HepG2 (cell line): ENCODE measurements at regions not wholly inside any gene's neighbourhood (a gene's known extent, or its start where the extent isn't known, plus 50 kb on each side); places are given as distances from the start of the nearest gene placed in this dataset.

Source experiments
- ATAC-seq: fragments of 200-7000 bp; cut with Tn5 transposase; 3 replicates; pipeline ENCODE4 v1.9.1; 2020; ENCODE audit warnings: mild to moderate bottlenecking, moderate library complexity
- BruUV-seq: library from RNA; stranded (reverse); fragments of 400-500 nt; replicated peaks from 2 replicates; lab custom pipeline; 2021; lab: Mats Ljungman, UMichigan
- CTCF ChIA-PET: fragments of 300-600 bp; formaldehyde crosslinking; extraction: SDS; loops from one replicate; lab custom pipeline; 2021; ENCODE audit warnings: low total read pairs, inconsistent platforms, low intra/inter-chr PET ratio; lab: Yijun Ruan, JAX
- POLR2A ChIA-PET: fragments of 350-600 bp; sonication (Branson Sonifier 250); formaldehyde crosslinking; loops from one replicate; lab custom pipeline; 2020; ENCODE audit warnings: antibody characterized with exemption, inconsistent platforms; lab: Yijun Ruan, JAX
- DNase-seq: peaks from one replicate; pipeline ENCODE4 v3.0.0-alpha.2; 2015; ENCODE audit warnings: low spot score
- FAIRE-seq: peaks from 3 replicates; lab custom pipeline; 2011; peaks lifted over from hg19 to GRCh38; lab: Jason Lieb, UNC
- H2AFZ ChIP-seq: one replicate; pipeline ENCODE4 v1.6.1; 2011; ENCODE audit warnings: low read length, inconsistent platforms
- H3K27ac ChIP-seq: fragments of 300-600 bp; 3 replicates; pipeline ENCODE4 v1.8.0; 2011; ENCODE audit warnings: mixed run types, mild to moderate bottlenecking, mixed read lengths, low read length, inconsistent platforms; ENCODE audit not compliant: insufficient read depth; ENCODE audit errors: extremely low read length
- H3K27me3 ChIP-seq, 2 experiments: fragments of 200-600 bp in 1 of 2; 2 replicates in 1 of 2; 3 replicates in 1 of 2; pipeline versions ENCODE4 v1.6.0 to v1.8.0; 2011; ENCODE audit warnings: low read length in 2 of 2, mild to moderate bottlenecking in 2 of 2, moderate library complexity in 2 of 2, inconsistent platforms in 1 of 2; ENCODE audit not compliant: insufficient read depth in 2 of 2, control insufficient read depth in 1 of 2
- H3K36me3 ChIP-seq, 2 experiments: fragments of 200-600 bp in 1 of 2; replicated peaks in 1 of 2; 2 replicates in 1 of 2; 3 replicates in 1 of 2; pipeline versions ENCODE4 v1.5.1 to v1.8.0; 2011; ENCODE audit warnings: low read length in 2 of 2, inconsistent platforms in 1 of 2; ENCODE audit not compliant: insufficient read depth in 2 of 2, control insufficient read depth in 1 of 2
- H3K4me1 ChIP-seq: 2 replicates; pipeline ENCODE4 v1.5.1; 2012; ENCODE audit warnings: low read length, inconsistent platforms; ENCODE audit not compliant: insufficient read depth
- H3K4me2 ChIP-seq: 2 replicates; pipeline ENCODE4 v1.6.0; 2011; ENCODE audit warnings: low read depth, low read length, inconsistent platforms
- H3K4me3 ChIP-seq, 3 experiments: fragments of 200-600 bp in 1 of 3; sonication (generic), shearing (Covaris generic) in 1 of 3; replicated peaks in 1 of 3; 2 replicates each; pipeline ENCODE4 v1.5.1; 2011 to 2016; ENCODE audit warnings: low read length in 3 of 3, inconsistent platforms in 2 of 3, low read depth in 2 of 3, mild to moderate bottlenecking in 2 of 3, control low read depth in 1 of 3, mixed read lengths in 1 of 3; ENCODE audit not compliant: insufficient read depth in 1 of 3
- H3K79me2 ChIP-seq: one replicate; pipeline ENCODE4 v1.6.1; 2011; ENCODE audit warnings: low read length, inconsistent platforms; ENCODE audit not compliant: insufficient read depth
- H3K9ac ChIP-seq: 2 replicates; pipeline ENCODE4 v1.6.0; 2011; ENCODE audit warnings: mild to moderate bottlenecking, low read depth, low read length, inconsistent platforms; ENCODE audit not compliant: insufficient read depth
- H3K9me3 ChIP-seq: 2 replicates; pipeline ENCODE4 v1.5.1; 2012; ENCODE audit warnings: mild to moderate bottlenecking, low read length
- H4K20me1 ChIP-seq: 2 replicates; pipeline ENCODE4 v1.6.0; 2011; ENCODE audit warnings: inconsistent platforms, mild to moderate bottlenecking, low read length, moderate library complexity; ENCODE audit not compliant: insufficient read depth
- HMG20A ChIP-seq: IDR thresholded peaks from 2 replicates; pipeline ENCODE4 v1.6.1; 2016; ENCODE audit warnings: borderline replicate concordance
- PLRG1 ChIP-seq: fragments of 450-650 bp; conservative IDR thresholded peaks from 2 replicates; pipeline ENCODE4 v1.6.1; 2016
- SATB2 ChIP-seq: sonication (generic); formaldehyde crosslinking; IDR thresholded peaks from 2 replicates; pipeline ENCODE4 v1.5.0; 2020; ENCODE audit warnings: missing genetic modification reagents
- SNAPC2 ChIP-seq: sonication (generic); formaldehyde crosslinking; IDR thresholded peaks from 2 replicates; pipeline ENCODE4 v1.8.1; 2022; ENCODE audit warnings: mild to moderate bottlenecking, missing genetic modification reagents
- TBL1XR1 ChIP-seq: fragments of 150-350 bp; IDR thresholded peaks from 2 replicates; pipeline ENCODE4 v1.6.1; 2014; ENCODE audit warnings: borderline replicate concordance, low read length; ENCODE audit not compliant: partially characterized antibody
- ZBTB43 ChIP-seq: sonication (generic); formaldehyde crosslinking; conservative IDR thresholded peaks from 2 replicates; pipeline ENCODE4 v1.4.0; 2020; ENCODE audit warnings: missing genetic modification reagents
- ZNF468 ChIP-seq: sonication (generic); formaldehyde crosslinking; IDR thresholded peaks from 2 replicates; pipeline ENCODE4 v1.8.0; 2022; ENCODE audit warnings: mild to moderate bottlenecking, moderate library complexity, missing genetic modification reagents
- ZNF704 ChIP-seq: sonication (generic); formaldehyde crosslinking; IDR thresholded peaks from 2 replicates; pipeline ENCODE4 v1.8.1; 2023; ENCODE audit warnings: mild to moderate bottlenecking, inconsistent platforms, moderate library complexity, missing genetic modification reagents, borderline replicate concordance
- WGBS: methylation state at CpG from one replicate; pipeline ENCODE4 v1.1.6; 2017; ENCODE audit warnings: low lambda C conversion rate; 5-methylcytosine and 5-hydroxymethylcytosine counted together
- in situ Hi-C: cut with HindIII; loops from 2 replicates; pipeline ENCODE4 v1.10.0; 2017; ENCODE audit warnings: low pct_unique_long_range_greater_than_20kb; ENCODE audit not compliant: extremely low pct_ligation_motif_present
- intact Hi-C: fragments of 100-400 bp; cut with micrococcal nuclease; formaldehyde crosslinking; loops from one replicate; pipeline ENCODE4 v1.10.0; 2022; ENCODE audit not compliant: unreplicated experiment
- TF ChIP-seq, protein P1 (sequence below): sonication (generic); formaldehyde crosslinking; IDR thresholded peaks from 2 replicates; pipeline ENCODE4 v1.9.0; 2021; ENCODE audit warnings: missing genetic modification reagents, borderline replicate concordance

DNA sequence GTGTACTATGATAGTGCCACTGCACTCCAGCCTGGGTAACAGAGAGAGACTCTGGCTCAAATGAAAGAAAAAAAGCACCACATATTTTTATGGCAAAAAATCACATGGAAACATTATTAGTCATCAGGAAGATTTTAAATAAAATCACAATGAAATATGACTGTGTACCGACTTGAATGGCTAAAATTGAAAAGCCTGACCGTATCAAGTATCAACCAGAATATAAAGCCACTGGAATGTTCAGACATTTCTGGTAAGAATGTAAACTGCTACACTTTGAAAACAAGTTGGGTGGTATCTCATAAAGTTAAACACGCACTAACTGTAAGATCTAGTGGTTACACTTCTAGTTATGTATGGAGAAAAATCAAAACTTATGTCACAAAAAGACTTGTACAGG lies 306.7 kb upstream of the MBL2 start:
- H2AFZ ChIP-seq: no peak overlapping the region
- H3K4me2 ChIP-seq: no peak overlapping the region
- in situ Hi-C loops (no loop called here), intact Hi-C loops (no loop called here)
- ChIA-PET POLR2A (no interaction called here), CTCF (no interaction called here)
- BruUV-seq: no TSS peak
- no peaks in the 10 kb centered on the region for H3K27me3 ChIP-seq
- H3K4me1 ChIP-seq: no peaks in the 10 kb centered on the region
- no peaks in the 10 kb centered on the region for H3K9me3 ChIP-seq
- no peaks in the 10 kb centered on the region for H4K20me1 ChIP-seq
- no peak overlapping the region for H3K27ac ChIP-seq
- no peak for DNase-seq
- TF ChIP-seq, protein P1, sequence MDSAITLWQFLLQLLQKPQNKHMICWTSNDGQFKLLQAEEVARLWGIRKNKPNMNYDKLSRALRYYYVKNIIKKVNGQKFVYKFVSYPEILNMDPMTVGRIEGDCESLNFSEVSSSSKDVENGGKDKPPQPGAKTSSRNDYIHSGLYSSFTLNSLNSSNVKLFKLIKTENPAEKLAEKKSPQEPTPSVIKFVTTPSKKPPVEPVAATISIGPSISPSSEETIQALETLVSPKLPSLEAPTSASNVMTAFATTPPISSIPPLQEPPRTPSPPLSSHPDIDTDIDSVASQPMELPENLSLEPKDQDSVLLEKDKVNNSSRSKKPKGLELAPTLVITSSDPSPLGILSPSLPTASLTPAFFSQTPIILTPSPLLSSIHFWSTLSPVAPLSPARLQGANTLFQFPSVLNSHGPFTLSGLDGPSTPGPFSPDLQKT (CRISPR knock-in tag): no peak
- no peak for TF ChIP-seq ZNF468 (CRISPR knock-in tag)
- TF ChIP-seq ZBTB43 (CRISPR knock-in tag): no peak
- TF ChIP-seq PLRG1: no peak
- no peak for TF ChIP-seq ZNF704
- no peak for TF ChIP-seq HMG20A (CRISPR knock-in tag)
- no peak for TF ChIP-seq SNAPC2 (CRISPR knock-in tag)
- TF ChIP-seq TBL1XR1: no peak
- TF ChIP-seq SATB2 (CRISPR knock-in tag): no peak
- FAIRE-seq: no peak
- ATAC-seq: no peak
- H3K4me3 ChIP-seq: no peak overlapping the region
- H3K9ac ChIP-seq: no peak overlapping the region
- H3K36me3 ChIP-seq: no peaks in the 10 kb centered on the region
- H3K79me2 ChIP-seq: no peaks in the 10 kb centered on the region
- 12% methylated on average over 3 of the region's 3 CpGs for WGBS
